ENCODE measurements at regions not wholly inside any gene's neighbourhood (a gene's known extent, or its start where the extent isn't known, plus 50 kb on each side); places are given as distances from the start of the nearest gene placed in this dataset.

DNA sequence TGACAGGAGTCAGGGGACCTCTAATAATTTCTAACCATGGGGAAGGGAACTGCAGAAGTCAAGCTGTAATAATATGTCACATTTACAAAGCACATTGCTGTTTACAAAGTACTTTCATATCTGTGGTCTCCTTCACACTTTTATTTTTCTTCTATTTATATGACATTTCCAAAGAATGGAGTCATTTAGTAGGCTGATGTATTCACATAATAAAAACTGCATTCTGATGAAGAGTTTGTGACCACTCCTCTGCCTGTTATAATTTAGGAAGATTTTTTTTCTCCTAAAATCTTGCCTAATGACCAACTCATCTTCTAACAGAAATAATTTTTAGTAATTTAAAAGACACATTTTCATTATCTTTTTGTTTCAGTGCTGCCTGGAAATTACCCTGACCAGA, 272.2 kb upstream of the VEPH1 start:
- Mint-ChIP-seq H3K9me3 (peaks cover 0 to 2% of the 10 kb centered on the region in 2 experiments; a peak in 2 of 5 replicates), H3K4me3 (no peak overlapping the region), H3K27ac (no peak overlapping the region), H3K4me1 (no peaks in the 10 kb centered on the region), H3K36me3 (ENCODE audit: insufficient read depth in 1 of 3, low read depth in 3 of 3) (no peaks in the 10 kb centered on the region), H3K27me3 (ENCODE audit: low read depth) (no peaks in the 10 kb centered on the region)
- H3K56ac ChIP-seq (ENCODE audit: insufficient read length, low read depth, low read length), result no peak overlapping the region
- no peaks in the 10 kb centered on the region for H3K9me3 ChIP-seq (ENCODE audit: control insufficient read depth, low read depth, low read length)
- no peak overlapping the region for H2BK120ac ChIP-seq (ENCODE audit: low read depth, low read length, poor library complexity, severe bottlenecking)
- H2BK15ac ChIP-seq (ENCODE audit: low read depth, low read length), result no peak overlapping the region
- no peak overlapping the region for H2BK12ac ChIP-seq (ENCODE audit: insufficient read length, low read depth, low read length)
- no peak overlapping the region for H3K4me2 ChIP-seq (ENCODE audit: insufficient read depth, insufficient read length, low read length)
- H3K23me2 ChIP-seq (ENCODE audit: insufficient read length, low read depth, low read length, poor library complexity, severe bottlenecking), result no peaks in the 10 kb centered on the region
- no peaks in the 10 kb centered on the region for H3K79me2 ChIP-seq (ENCODE audit: insufficient read depth, low read length)
- H4K8ac ChIP-seq (replicated peaks; ENCODE audit: insufficient read length, low read depth, low read length), result no peak overlapping the region
- no peak overlapping the region for H3K14ac ChIP-seq (ENCODE audit: insufficient read depth, low read length)
- TF ChIP-seq, protein P1, sequence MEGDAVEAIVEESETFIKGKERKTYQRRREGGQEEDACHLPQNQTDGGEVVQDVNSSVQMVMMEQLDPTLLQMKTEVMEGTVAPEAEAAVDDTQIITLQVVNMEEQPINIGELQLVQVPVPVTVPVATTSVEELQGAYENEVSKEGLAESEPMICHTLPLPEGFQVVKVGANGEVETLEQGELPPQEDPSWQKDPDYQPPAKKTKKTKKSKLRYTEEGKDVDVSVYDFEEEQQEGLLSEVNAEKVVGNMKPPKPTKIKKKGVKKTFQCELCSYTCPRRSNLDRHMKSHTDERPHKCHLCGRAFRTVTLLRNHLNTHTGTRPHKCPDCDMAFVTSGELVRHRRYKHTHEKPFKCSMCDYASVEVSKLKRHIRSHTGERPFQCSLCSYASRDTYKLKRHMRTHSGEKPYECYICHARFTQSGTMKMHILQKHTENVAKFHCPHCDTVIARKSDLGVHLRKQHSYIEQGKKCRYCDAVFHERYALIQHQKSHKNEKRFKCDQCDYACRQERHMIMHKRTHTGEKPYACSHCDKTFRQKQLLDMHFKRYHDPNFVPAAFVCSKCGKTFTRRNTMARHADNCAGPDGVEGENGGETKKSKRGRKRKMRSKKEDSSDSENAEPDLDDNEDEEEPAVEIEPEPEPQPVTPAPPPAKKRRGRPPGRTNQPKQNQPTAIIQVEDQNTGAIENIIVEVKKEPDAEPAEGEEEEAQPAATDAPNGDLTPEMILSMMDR (conservative IDR thresholded peaks at IDR 0.05), result no peak
- DNase-seq, result no peak
- H4K20me1 ChIP-seq (ENCODE audit: control insufficient read depth, insufficient read depth, insufficient read length), result no peaks in the 10 kb centered on the region
- H4K91ac ChIP-seq (ENCODE audit: insufficient read length, low read depth, low read length), result no peak overlapping the region
- H2BK20ac ChIP-seq (ENCODE audit: low read depth, low read length, poor library complexity, severe bottlenecking), result no peak overlapping the region
- H3K9ac ChIP-seq (ENCODE audit: extremely low read depth, insufficient read length, low read length), result no peak overlapping the region
- H3T11ph ChIP-seq (ENCODE audit: low read length), result no peak overlapping the region
- H3K4me1 ChIP-seq (ENCODE audit: insufficient read depth, low read length), result no peaks in the 10 kb centered on the region
- no peaks in the 10 kb centered on the region for H3K27me3 ChIP-seq (ENCODE audit: insufficient read depth, low read length)
- H2BK5ac ChIP-seq (ENCODE audit: insufficient read length, low read length), result no peak overlapping the region
- no peak overlapping the region for H4K5ac ChIP-seq (ENCODE audit: insufficient read length, low read depth, low read length)
- no peak overlapping the region for H2AFZ ChIP-seq (ENCODE audit: low read length)
- no peak overlapping the region for H3K18ac ChIP-seq (ENCODE audit: insufficient read length, low read depth, low read length)
- no peak overlapping the region for H3K4ac ChIP-seq (ENCODE audit: low read depth, low read length)
- H3K27ac ChIP-seq (ENCODE audit: insufficient read length, low read depth, low read length), result no peak overlapping the region
- H3K79me1 ChIP-seq (ENCODE audit: insufficient read depth, low read depth, low read length, poor library complexity, severe bottlenecking), result no peaks in the 10 kb centered on the region
- H3K23ac ChIP-seq (ENCODE audit: insufficient read length, low read depth, low read length), result no peak overlapping the region
- no peak overlapping the region for H2AK5ac ChIP-seq (ENCODE audit: insufficient read length, low read length)

All from H9 (cell line).